ENCODE measurements at regions not wholly inside any gene's neighbourhood (a gene's known extent, or its start where the extent isn't known, plus 50 kb on each side); places are given as distances from the start of the nearest gene placed in this dataset.
"Not testable (repeated sequence)": the region's sequence is repeated elsewhere in the genome, so short reads cannot be mapped to it uniquely, and the experiment has no call there.

DNA sequence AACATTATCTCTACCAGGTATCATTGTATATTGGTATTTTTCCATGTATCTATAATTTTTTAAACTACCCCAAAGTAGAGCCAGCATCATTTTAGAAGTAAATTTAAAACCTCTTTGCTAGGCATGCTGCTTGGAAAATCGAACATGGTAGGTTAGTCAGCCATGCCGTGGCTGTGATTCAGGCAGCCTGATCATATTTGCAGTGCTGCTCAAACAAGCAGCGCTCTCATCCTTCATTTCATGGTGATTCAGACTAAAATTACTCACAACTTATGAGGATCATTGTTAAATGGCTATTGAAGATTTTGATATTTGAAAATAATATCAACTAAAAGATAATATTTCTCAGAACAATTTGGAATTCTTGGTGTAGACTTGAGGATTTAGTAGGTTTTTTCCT is 161.2 kb upstream of the SPATA31A3 start:
- H3K9me3 ChIP-seq (ENCODE audit: low read length); H3K9me2 ChIP-seq (ENCODE audit: insufficient read depth, low read length); H3K27ac ChIP-seq (ENCODE audit: low read length); H3F3A ChIP-seq (ENCODE audit: insufficient read depth, low read length, poor library complexity, severe bottlenecking); H4K20me1 ChIP-seq (ENCODE audit: insufficient read depth); H3K36me3 ChIP-seq (ENCODE audit: insufficient read depth, low read length); H3K27me3 ChIP-seq (ENCODE audit: insufficient read depth, low read depth, low read length); H3K79me2 ChIP-seq (replicated peaks; ENCODE audit: insufficient read depth, low read length); H3K4me2 ChIP-seq (ENCODE audit: low read length); H3K9ac ChIP-seq (ENCODE audit: low read length); H2AFZ ChIP-seq (ENCODE audit: low read depth, low read length); H3K4me3 ChIP-seq (ENCODE audit: low read length): not testable (repeated sequence)

GRCh38 chr9:67142392-67143107 is 150.2 kb upstream of the SPATA31A3 start:
- not testable (repeated sequence) for H3F3A ChIP-seq (ENCODE audit: insufficient read depth, low read length, poor library complexity, severe bottlenecking); H4K20me1 ChIP-seq (ENCODE audit: insufficient read depth); H3K36me3 ChIP-seq (ENCODE audit: insufficient read depth, low read length)

DNA sequence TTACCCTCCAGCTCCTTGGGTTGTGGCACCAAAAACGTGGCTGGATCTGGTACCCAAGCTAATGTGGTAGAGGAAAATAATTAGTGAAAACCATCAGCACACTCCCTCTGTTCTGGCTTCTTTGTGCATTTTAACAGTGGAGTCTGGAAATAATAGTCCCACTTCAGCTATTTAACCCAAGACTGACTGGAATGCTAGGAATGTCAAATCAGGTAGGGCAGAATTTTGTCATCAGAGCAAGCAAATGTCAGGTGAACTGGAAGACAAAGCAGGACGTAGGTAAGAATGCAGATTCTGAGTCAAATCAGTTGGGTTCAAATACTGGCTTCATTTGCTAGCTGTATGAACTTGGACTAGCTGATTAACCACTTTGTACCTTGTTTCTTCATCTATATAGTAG is 144.0 kb upstream of the SPATA31A3 start:
- not testable (repeated sequence) for H3K9me3 ChIP-seq (ENCODE audit: low read length); H3K27me3 ChIP-seq (ENCODE audit: insufficient read depth, low read depth, low read length); H3K27ac ChIP-seq (ENCODE audit: low read length); H3F3A ChIP-seq (ENCODE audit: insufficient read depth, low read length, poor library complexity, severe bottlenecking); H3K9ac ChIP-seq (ENCODE audit: low read length); H3K4me3 ChIP-seq (ENCODE audit: low read length); H4K20me1 ChIP-seq (ENCODE audit: insufficient read depth); H3K79me2 ChIP-seq (replicated peaks; ENCODE audit: insufficient read depth, low read length); H3K9me2 ChIP-seq (ENCODE audit: insufficient read depth, low read length); H3K4me2 ChIP-seq (ENCODE audit: low read length); H3K36me3 ChIP-seq (ENCODE audit: insufficient read depth, low read length); H2AFZ ChIP-seq (ENCODE audit: low read depth, low read length)

More at GRCh38 chr9:67142392-67143107, 150.2 kb upstream of the SPATA31A3 start:
- H3K4me3 ChIP-seq (ENCODE audit: low read length); H3K79me2 ChIP-seq (replicated peaks; ENCODE audit: insufficient read depth, low read length); H3K27me3 ChIP-seq (ENCODE audit: insufficient read depth, low read depth, low read length); H3K9me3 ChIP-seq (ENCODE audit: low read length); H3K4me2 ChIP-seq (ENCODE audit: low read length); H3K9ac ChIP-seq (ENCODE audit: low read length); H3K9me2 ChIP-seq (ENCODE audit: insufficient read depth, low read length); H3K27ac ChIP-seq (ENCODE audit: low read length); H2AFZ ChIP-seq (ENCODE audit: low read depth, low read length): not testable (repeated sequence)

DNA sequence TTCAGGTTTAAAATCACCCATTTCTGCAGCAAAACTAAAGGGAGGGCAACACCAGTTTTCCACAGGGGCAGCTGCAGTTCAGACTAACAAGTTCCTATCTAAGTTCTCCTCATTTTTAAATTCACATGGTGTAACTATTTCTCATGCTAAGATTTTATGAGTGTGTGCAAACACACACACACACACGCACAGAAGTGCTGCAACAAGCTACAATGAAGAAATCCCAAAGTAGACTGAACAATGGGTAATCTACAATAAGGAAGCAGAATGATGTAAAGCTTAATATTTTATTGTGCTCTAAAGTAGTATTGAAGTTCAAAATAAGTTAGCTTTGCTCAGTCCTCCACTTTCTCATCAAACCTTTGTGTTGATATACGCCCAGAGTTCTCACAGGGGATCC is 140.8 kb upstream of the SPATA31A3 start:
- H4K20me1 ChIP-seq (ENCODE audit: insufficient read depth); H3K27ac ChIP-seq (ENCODE audit: low read length); H3F3A ChIP-seq (ENCODE audit: insufficient read depth, low read length, poor library complexity, severe bottlenecking); H3K79me2 ChIP-seq (replicated peaks; ENCODE audit: insufficient read depth, low read length); H3K36me3 ChIP-seq (ENCODE audit: insufficient read depth, low read length); H3K9me3 ChIP-seq (ENCODE audit: low read length); H3K9ac ChIP-seq (ENCODE audit: low read length); H3K4me3 ChIP-seq (ENCODE audit: low read length); H3K4me2 ChIP-seq (ENCODE audit: low read length); H3K9me2 ChIP-seq (ENCODE audit: insufficient read depth, low read length); H2AFZ ChIP-seq (ENCODE audit: low read depth, low read length); H3K27me3 ChIP-seq (ENCODE audit: insufficient read depth, low read depth, low read length): not testable (repeated sequence)

- H4K20me1 ChIP-seq (ENCODE audit: insufficient read depth); H3K27ac ChIP-seq (ENCODE audit: low read length); H3K4me2 ChIP-seq (ENCODE audit: low read length); H3K27me3 ChIP-seq (ENCODE audit: insufficient read depth, low read depth, low read length); H2AFZ ChIP-seq (ENCODE audit: low read depth, low read length); H3K79me2 ChIP-seq (replicated peaks; ENCODE audit: insufficient read depth, low read length); H3K4me3 ChIP-seq (ENCODE audit: low read length); H3K9ac ChIP-seq (ENCODE audit: low read length); H3K9me2 ChIP-seq (ENCODE audit: insufficient read depth, low read length); H3K36me3 ChIP-seq (ENCODE audit: insufficient read depth, low read length); H3F3A ChIP-seq (ENCODE audit: insufficient read depth, low read length, poor library complexity, severe bottlenecking); H3K9me3 ChIP-seq (ENCODE audit: low read length): not testable (repeated sequence)
Observed at GRCh38 chr9:67116761-67117160, 124.4 kb upstream of the SPATA31A3 start.

GRCh38 chr9:67112148-67112547 is 119.8 kb upstream of the SPATA31A3 start:
- H2AFZ ChIP-seq (ENCODE audit: low read depth, low read length); H4K20me1 ChIP-seq (ENCODE audit: insufficient read depth); H3K27ac ChIP-seq (ENCODE audit: low read length); H3K9ac ChIP-seq (ENCODE audit: low read length); H3K4me2 ChIP-seq (ENCODE audit: low read length); H3K9me3 ChIP-seq (ENCODE audit: low read length); H3K36me3 ChIP-seq (ENCODE audit: insufficient read depth, low read length); H3F3A ChIP-seq (ENCODE audit: insufficient read depth, low read length, poor library complexity, severe bottlenecking); H3K4me3 ChIP-seq (ENCODE audit: low read length); H3K79me2 ChIP-seq (replicated peaks; ENCODE audit: insufficient read depth, low read length); H3K27me3 ChIP-seq (ENCODE audit: insufficient read depth, low read depth, low read length); H3K9me2 ChIP-seq (ENCODE audit: insufficient read depth, low read length): not testable (repeated sequence)

DNA sequence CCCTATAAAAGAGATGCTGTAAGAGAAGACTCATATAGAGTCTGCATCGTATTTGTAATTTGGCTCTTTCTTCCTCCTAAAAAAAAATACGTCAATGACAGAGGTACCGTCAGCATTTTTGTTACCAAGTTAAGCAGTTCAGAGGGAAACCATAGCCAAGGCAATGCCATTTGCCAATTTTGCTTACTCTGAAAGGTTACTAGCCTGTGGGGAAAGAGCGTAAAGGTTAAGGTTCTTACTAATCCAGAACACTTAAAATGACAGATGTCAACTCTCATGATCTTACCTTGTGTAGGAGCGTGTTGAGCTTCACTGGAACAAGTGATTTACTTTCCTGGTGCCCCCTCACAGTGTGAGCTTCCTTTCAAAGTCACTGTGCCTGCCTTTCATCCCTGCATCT is 119.4 kb upstream of the SPATA31A3 start:
- H3K79me2 ChIP-seq (replicated peaks; ENCODE audit: insufficient read depth, low read length); H4K20me1 ChIP-seq (ENCODE audit: insufficient read depth); H3K27ac ChIP-seq (ENCODE audit: low read length); H3K36me3 ChIP-seq (ENCODE audit: insufficient read depth, low read length); H3K9ac ChIP-seq (ENCODE audit: low read length); H2AFZ ChIP-seq (ENCODE audit: low read depth, low read length); H3K4me3 ChIP-seq (ENCODE audit: low read length); H3K9me2 ChIP-seq (ENCODE audit: insufficient read depth, low read length); H3K27me3 ChIP-seq (ENCODE audit: insufficient read depth, low read depth, low read length); H3K9me3 ChIP-seq (ENCODE audit: low read length); H3F3A ChIP-seq (ENCODE audit: insufficient read depth, low read length, poor library complexity, severe bottlenecking); H3K4me2 ChIP-seq (ENCODE audit: low read length): not testable (repeated sequence)

GRCh38 chr9:67109859-67110258 is 117.5 kb upstream of the SPATA31A3 start:
- not testable (repeated sequence) for H3K9me2 ChIP-seq (ENCODE audit: insufficient read depth, low read length); H3K9me3 ChIP-seq (ENCODE audit: low read length); H4K20me1 ChIP-seq (ENCODE audit: insufficient read depth); H3K36me3 ChIP-seq (ENCODE audit: insufficient read depth, low read length); H3K4me3 ChIP-seq (ENCODE audit: low read length); H2AFZ ChIP-seq (ENCODE audit: low read depth, low read length); H3K79me2 ChIP-seq (replicated peaks; ENCODE audit: insufficient read depth, low read length); H3K27me3 ChIP-seq (ENCODE audit: insufficient read depth, low read depth, low read length); H3K4me2 ChIP-seq (ENCODE audit: low read length); H3K9ac ChIP-seq (ENCODE audit: low read length); H3K27ac ChIP-seq (ENCODE audit: low read length); H3F3A ChIP-seq (ENCODE audit: insufficient read depth, low read length, poor library complexity, severe bottlenecking)
